GM18907 (cell line): ENCODE measurements at regions not wholly inside any gene's neighbourhood (a gene's known extent, or its start where the extent isn't known, plus 50 kb on each side); places are given as distances from the start of the nearest gene placed in this dataset.

Experiments used
- ATAC-seq: cut with Tn5 transposase; IDR thresholded peaks from one replicate; pipeline ENCODE4 v1.9.1; 2021; ENCODE audit warnings: mild to moderate bottlenecking, moderate library complexity; ENCODE audit not compliant: unreplicated experiment

DNA sequence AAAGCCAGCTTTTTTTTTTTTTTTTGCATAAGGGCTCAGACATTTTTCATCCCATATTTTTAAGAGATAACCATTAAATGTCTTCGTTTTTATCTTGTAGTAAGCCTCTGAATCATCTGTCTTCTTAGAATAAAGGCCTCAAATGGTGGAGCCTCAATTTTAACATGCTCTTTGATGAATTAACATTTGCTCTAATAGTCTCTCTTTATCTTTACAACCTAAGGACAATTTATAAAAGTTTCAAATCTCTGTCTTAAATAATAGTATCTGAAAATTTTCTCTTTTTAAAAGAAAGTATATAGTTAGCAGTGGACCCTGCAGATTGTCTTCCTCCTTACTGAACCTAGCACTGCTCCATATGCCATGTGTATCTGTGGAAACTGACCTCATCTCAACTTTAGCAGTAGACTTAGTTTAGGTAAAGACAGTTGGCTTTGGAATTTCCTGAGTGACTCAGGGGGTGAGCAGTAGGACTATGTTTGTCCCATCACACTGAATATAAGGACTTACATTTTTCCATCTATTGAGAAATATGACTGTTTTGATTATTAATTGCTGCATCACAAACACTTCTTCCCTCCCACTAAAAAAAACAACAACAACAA, 1658.0 kb downstream of the STIM2 start:
- ATAC-seq: no peak

DNA sequence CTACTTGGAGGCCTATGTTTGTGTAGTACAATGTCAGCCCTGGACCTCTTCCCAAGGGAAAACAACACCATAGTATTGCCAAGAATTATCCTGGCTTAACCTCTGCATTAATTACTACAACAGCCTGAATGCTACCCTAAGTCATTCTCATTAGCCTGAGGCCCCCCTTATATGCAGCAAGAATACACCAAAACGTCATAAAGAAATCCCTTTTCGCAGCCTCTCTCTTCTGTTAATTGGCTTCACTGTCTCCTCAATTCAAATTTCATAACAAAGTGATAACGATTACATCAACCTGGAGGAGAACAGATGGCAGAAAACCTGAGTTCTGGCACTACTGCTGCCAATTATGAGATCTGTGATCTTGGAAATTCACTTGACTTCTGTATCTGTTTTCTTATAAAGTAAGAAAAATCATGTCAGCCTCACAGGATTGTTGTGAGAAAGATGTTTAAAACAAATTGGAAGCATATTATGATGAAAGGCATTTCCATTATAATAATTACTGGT, 1663.1 kb downstream of the STIM2 start:
- no peak for ATAC-seq

DNA sequence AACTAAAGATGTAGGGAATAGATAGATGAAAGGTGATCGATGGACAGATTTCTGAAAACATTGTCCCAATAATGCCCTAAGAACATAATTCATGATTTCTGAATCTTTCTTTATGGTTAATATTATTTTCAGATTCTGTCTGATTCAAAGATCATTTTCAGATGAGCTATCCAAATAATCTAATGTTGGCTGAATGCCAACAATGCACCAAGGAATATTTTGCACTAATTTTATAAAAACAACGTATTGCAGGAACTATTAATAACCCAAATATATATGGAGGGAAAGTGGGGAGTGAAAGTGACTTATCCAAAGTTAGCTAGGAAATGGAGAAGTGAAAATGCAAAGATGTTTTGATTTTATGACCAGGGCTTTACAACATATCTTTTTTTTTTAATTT, 1675.5 kb downstream of the STIM2 start:
- ATAC-seq: no peak

DNA sequence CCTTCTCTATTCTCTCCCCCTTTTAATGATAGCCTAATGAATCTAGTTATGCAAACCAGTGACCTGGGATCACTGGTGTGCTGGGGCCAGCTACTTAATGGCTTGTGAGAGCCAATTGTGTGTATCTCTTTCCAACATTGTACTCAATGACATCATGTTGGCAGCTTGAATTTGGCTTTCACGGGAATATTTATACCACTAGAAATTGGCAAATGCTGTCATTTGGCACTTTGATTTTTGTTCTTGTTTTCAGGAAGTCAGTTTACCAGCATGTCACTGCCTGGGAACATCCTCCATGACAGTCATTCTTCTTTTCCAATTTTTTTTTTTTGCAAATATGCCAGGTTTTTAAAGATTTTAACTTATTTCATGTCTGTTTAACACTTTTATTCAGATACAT, 1685.3 kb downstream of the STIM2 start:
- ATAC-seq: no peak

DNA sequence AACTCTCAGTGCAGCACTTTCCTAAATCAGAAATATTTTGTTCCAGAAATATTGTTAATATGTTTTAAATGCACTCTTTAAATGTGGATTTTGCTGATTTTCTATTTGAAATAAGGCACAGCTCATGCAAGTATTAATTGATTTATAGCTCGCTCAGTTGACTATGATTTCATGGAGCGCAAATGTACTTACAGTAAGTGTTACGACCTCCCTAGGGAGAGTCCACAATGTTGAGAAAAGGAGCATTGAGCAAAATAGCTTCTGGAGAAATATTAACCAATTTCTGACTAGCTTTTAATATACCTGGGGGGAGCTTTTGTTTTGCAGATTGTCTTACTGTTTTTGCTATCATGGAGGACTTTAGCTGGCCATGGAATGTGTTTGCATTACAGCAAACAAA, 1687.5 kb downstream of the STIM2 start:
- ATAC-seq: no peak

DNA sequence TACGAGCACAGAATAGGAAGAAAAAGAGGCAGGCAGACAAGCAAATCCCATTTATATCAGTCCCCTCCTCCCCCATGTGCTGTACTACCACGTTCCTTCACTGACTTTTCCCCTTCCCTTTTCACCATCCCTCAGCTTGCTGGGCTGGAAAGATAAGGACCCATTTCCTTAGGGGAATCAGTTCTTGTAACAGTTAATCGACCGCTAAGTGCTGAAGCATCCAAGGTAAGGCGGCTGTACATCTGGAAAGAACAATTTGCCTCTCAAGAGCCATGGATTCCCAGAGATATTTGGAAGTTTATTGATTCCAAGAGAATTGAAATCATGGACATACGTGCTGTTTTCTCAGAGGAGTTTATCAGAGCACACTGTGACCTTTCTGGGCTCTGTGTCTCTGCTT, 1688.0 kb downstream of the STIM2 start:
- no peak for ATAC-seq

DNA sequence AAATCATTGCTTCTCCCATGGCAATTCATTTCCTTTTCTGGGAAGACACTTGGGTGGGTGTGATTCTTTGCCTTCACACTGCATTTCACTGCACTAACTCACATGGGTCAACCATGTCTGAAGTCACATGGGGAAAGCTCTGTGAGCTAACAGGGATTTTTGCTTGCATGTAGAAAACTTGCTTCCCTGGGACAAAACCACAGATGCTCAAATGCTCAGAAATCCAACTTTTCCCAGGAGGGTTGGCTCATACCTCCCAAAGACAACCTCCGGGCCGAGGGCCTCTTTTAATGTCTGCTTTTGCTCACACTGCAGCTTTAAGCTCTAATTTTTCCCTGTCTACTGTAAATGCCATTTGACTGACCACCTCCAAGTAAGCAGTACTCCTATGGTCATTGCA, 1695.2 kb downstream of the STIM2 start:
- ATAC-seq: no peak

DNA sequence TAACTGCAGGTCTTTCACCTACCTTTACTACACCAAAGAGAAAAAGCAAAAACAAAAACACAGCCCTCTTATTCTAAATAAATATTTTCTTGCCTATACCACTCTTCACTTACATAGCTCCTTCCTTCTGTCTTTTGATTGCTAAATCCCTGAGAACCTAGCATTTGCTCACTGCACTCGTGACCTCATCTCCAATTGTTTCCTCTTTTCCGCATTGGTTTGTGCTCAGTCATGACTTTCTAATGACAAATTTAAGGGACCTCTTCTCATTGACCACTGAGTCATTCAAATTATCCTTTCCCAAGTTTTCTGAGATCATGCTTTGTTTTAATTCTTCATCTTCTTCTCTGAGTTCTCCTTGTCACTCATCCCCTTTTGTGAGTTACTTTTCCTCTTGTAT, 1697.1 kb downstream of the STIM2 start:
- no peak for ATAC-seq

DNA sequence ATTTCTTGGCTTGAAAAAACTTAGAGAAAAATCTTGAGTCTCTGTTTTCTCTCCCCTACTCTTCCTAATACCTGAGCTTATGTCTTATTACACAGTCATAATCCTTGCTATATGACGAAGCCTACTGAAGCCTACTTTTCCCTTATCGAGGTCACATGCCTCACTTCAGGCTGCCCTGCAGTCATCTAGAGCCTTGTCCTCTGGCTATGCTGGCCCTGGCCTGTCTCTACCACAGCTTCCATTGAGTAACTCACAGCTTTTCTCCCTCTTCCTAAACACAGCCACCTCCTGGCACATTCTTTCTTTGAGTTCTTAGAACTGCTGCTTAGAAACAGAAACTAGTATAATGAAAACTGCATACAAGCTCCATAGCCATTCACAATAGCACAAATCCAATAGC, 1698.3 kb downstream of the STIM2 start:
- no peak for ATAC-seq

DNA sequence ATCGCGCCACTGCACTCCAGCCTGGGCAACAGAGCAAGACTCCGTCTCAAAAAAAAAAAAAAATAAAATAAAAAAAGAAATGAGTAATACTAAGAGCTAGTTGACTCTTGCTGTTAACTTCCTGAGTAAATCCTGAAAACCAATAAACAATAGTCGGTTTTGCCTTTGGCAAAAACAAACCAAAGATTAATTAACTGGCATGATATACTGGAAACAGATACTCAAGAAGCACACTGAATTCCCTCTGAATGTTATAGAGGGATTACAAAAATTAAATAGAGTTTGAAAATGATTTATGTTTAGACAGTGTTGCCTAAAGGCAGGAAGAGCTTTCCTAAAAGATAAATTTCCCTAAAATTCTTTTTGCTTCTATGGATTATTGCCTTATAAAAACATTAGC, 1702.3 kb downstream of the STIM2 start:
- no peak for ATAC-seq

DNA sequence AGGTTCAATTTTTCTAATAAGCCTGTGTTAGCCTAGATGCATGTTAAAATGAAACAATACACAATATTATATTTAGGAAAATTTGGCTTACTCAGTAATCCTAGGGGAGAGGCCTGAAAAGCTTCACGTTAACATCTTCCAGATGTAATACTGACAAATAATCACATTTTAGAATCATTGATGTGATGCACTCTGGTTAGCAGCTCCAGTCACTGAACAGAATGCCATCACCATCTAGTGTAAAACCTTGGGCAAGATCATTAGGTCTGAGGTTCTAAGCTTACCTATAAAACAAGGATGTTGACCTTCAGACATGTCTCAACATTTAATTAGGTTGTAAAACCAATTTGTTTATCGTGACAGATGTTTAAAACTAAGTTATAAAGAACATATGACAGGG, 1704.8 kb downstream of the STIM2 start:
- no peak for ATAC-seq

DNA sequence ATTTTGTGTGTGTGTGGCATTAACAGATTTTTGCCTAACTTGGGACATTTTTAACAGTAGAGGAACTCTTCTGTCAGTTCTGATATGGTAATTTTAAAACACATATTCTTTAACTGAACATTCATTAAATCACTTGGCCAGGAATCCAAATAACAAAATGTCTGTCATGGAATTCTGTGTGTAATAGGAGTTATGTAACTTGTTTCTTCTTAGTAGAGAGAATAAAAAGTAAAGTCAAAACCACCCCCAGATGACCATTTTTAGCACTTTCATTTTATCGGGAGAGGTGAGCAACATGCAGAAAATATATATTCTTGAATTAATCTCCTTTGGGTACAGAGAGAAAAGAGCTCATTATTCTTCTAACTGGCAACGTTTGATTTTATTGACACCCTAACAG, 1740.3 kb downstream of the STIM2 start:
- ATAC-seq: no peak

DNA sequence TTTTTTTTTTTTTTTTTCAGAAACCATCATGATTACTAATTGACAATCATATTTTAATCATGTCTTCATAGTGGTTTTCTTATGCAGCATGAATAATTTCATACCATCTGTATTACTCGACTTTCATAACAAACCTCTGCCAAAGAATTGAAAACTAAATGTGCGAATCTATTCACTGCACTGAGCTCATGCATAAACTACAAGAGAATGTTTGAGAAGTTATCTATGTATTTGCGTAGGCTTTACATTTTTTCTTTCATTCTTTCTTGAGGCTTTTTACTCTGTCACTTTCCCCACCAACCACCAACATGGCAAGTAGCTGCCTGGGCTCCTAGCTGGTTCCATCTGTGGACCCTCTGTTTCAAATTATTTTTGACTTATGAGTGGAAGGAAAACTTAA, 1761.0 kb downstream of the STIM2 start:
- ATAC-seq: no peak

DNA sequence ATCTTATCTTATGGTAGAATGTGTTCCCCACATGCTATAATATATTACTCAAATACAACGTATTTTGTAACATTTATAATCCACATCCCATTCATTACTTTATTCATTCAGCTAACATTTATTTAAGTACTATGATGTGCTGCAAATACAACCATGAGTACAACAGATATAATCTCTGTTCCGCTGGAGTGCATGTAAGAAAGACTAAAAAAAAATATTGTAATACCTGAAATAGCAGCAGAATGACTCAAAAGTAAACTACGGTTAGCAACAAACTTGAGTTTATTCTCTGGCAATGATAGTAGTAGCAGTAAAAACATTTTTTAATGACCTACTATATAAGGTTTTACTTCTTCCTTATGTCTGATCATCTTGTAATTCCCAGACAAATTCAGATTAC, 1776.3 kb downstream of the STIM2 start:
- ATAC-seq: no peak

DNA sequence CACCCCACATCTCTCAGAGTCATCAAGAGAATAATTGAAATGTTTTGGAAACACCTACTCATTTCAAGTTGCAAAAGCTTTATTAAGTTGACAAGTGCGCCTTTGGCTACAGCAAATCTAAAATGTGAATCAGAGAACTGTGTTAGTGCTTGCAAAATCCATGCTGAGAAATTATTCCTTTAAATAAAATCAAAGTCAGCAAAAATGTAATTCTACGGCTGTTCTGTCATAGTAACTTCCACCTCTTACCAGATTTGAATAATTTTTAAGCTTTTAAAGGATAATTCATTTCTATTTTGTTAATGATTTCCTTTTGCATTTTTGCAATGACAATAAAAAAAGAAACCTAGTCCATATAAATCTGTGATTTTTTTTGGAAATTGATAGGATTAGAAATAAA, 1779.1 kb downstream of the STIM2 start:
- ATAC-seq: no peak

DNA sequence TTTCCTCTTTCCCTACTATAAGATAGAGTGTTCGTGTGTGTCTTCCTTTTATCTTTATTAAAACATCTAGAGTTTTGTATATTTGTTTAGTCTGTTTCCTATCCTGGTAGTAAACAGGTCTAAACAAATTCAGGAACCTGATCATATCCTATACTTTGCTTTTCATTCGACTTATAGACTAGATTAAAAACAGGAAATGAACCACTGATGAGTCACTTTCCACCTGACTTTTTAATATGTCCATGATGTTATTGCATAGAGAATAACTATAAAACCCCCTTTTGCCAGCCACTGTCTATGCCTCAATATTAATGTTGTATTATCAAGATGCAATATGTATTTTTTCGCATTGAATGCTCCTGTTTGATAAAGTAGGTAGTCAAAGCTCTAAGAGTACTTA, 1794.0 kb downstream of the STIM2 start:
- ATAC-seq: no peak

DNA sequence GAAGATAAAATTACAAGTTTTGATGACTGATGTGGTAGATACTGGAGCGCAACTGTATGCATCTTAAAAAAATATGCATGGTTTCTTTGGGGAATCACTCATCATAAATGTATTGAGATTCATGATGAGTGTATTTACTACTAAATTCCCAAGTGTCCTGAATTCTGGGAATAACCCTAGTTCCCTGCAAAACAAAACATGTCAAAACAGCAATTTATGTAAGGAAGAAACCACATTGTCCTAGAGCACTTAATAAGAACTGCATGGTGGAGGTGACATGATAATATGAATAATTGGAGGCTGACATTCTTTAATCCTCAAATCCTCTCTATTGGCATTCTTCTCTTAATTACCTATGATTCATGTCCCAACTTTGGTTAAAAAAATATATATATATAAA, 1804.7 kb downstream of the STIM2 start:
- ATAC-seq: no peak

DNA sequence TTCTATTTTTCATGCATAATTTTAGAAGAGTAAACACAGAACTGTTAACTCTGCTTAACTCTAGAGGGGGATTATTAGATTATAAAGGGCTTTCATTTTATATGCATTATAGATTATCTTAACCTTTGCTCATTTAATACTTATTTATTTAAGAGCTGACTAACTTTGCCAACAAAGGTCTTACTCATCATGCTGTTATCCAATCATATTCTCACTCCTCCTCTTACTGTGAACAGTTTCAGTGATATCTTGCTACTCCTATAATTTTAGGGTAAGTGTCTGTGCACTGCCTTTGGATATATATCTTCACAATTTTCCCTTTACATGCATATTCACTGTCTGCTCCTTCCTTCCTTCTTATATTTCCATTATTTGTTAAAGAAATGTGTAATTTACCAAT, 1814.9 kb downstream of the STIM2 start:
- ATAC-seq: no peak

DNA sequence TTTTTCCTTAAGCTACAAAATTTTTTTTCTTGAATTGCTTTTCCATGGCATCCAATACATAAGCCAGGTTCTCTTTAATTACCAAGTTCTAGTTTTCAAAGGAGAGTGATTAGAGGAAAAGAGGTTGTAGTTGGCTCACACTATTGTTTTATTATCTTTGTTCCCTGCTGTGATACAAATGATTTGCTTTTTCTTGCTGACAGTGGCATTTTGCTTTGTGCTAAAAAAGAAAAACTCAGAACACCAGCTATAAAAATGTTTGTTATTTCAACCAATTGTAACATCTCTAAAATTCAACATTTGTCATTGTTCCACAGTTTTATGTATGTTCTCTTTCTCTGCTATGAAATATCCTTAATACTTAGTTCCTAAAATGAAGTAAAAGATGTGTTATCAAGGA, 1817.2 kb downstream of the STIM2 start:
- ATAC-seq: no peak

DNA sequence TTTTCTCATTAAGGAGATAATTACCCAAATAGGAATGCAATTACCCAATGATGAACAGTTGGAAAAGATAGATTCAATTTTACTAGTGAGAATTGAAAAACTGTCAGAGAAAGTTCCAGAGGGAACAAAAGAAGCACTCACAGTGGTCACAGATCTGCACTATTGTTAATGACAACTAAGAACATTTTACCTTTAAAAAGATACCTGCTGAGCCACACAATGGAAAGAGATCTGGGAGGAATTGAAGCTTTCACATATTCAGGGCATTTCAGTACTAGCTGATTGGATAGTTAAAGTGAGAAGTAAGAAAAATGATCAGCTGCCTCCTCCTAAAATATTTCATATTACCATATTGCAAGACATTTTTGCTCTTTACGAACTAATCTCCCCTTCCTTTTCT, 1822.2 kb downstream of the STIM2 start:
- no peak for ATAC-seq

DNA sequence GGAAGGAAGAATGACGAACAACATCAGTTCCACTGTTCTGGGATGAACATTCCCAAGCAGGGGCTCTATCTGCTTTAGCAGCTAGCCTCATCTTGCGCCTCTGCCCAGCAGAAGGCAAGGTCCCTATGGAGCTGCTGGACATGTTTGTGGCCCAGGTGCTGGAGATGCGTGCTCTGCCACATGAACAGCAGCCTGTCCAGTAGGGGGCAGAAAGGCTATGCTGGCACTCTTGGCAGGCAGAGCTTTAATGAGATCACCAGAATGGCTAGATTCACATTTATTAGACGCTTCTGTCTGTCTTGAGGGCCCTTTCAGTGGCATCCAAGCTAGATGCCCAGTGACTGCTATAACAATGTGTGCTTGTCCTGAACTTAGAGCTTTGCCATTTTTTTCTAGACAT, 1826.0 kb downstream of the STIM2 start:
- no peak for ATAC-seq

DNA sequence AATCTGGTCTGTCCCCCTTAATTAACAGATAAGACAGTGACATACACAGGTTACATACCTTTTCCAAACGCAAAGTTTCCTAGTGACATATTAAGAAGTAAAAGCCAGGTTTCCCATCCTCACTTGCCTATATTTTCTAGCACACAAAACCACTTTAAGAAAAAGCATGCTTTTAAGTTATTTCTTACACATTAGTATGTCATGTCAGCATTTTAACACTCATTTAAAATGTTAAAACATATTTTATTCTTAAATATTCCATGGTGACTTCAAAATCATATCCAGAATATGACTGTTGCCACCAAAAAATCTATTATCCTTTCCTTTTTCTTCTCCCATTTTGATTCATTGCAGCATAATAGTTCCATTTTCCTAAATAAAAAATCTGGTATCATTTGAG, 1830.2 kb downstream of the STIM2 start:
- ATAC-seq: no peak

DNA sequence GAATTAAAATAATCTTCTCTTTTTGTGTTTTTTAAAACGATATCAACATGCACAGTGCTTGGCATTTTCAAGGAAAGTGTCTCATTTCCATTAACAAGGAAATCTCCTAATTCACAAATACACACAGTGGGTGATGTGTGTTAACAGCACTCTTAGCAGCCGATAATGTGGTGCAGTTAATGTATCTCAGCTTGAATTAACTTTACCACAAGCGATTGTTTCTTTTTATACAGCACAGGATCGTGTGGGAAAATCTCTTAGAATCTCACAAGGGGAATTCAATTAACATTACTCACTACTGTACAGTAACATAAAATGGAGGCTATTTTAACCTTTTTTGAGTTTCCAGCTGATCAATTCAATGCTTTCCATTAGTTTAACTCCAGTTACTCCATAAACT, 1841.9 kb downstream of the STIM2 start:
- no peak for ATAC-seq

DNA sequence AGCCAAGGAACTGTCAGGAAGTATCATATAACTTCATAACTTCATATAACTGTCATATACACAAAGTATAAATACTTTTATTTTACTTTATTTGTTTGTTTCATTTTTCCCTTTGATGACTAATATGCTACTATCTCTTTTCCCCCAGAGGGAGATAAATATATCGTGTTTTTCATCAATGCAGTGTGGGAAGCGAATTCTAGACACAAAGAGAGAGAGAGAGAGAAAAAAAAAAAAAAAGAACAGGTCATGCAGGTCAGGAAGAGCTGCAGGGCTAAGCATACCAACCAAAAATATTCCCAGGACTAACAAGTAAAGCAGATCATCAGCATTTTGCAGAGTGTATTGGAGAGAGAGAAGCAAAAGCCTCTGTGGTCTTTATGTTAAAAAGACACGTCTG, 1849.2 kb downstream of the STIM2 start:
- ATAC-seq: no peak
